Cardiac muscle cell (in vitro differentiated cells and primary cell): ENCODE measurements at regions not wholly inside any gene's neighbourhood (a gene's known extent, or its start where the extent isn't known, plus 50 kb on each side); places are given as distances from the start of the nearest gene placed in this dataset.

Experiments used
- DNase-seq, 2 donors: peaks; one replicate each; pipeline versions ENCODE4 v3.0.0 to v3.0.0-alpha.2; 2010 to 2017; ENCODE audit warnings: low read depth in 1 of 2, low spot score in 1 of 2
- H3K27ac ChIP-seq: fragments of 200-600 bp; sonication (generic); 2 replicates; pipeline ENCODE4 v1.5.1; 2016
- H3K27me3 ChIP-seq: fragments of 200-600 bp; sonication (generic); 2 replicates; pipeline ENCODE4 v1.6.0; 2016; ENCODE audit warnings: control low read depth
- H3K36me3 ChIP-seq: fragments of 200-600 bp; sonication (generic); 2 replicates; pipeline ENCODE4 v1.5.1; 2016; ENCODE audit warnings: control low read depth
- H3K4me1 ChIP-seq: fragments of 200-600 bp; sonication (generic); 2 replicates; pipeline ENCODE4 v1.8.1; 2017; ENCODE audit warnings: low read depth, mild to moderate bottlenecking, mixed run types
- H3K4me3 ChIP-seq: fragments of 200-600 bp; sonication (generic); 2 replicates; pipeline ENCODE4 v1.5.1; 2016; ENCODE audit warnings: mild to moderate bottlenecking
- H3K9me3 ChIP-seq: fragments of 200-600 bp; sonication (generic); 2 replicates; pipeline ENCODE4 v1.5.1; 2017; ENCODE audit warnings: low read depth, mild to moderate bottlenecking, control low read depth
- TF ChIP-seq, protein P1 (sequence below): IDR thresholded peaks from 2 replicates; pipeline ENCODE4 v1.5.1; 2012; ENCODE audit warnings: low read depth, mild to moderate bottlenecking, low read length

GRCh38 chr2:181307203-181307991, 149.8 kb upstream of the ITGA4 start:
- TF ChIP-seq, protein P1, sequence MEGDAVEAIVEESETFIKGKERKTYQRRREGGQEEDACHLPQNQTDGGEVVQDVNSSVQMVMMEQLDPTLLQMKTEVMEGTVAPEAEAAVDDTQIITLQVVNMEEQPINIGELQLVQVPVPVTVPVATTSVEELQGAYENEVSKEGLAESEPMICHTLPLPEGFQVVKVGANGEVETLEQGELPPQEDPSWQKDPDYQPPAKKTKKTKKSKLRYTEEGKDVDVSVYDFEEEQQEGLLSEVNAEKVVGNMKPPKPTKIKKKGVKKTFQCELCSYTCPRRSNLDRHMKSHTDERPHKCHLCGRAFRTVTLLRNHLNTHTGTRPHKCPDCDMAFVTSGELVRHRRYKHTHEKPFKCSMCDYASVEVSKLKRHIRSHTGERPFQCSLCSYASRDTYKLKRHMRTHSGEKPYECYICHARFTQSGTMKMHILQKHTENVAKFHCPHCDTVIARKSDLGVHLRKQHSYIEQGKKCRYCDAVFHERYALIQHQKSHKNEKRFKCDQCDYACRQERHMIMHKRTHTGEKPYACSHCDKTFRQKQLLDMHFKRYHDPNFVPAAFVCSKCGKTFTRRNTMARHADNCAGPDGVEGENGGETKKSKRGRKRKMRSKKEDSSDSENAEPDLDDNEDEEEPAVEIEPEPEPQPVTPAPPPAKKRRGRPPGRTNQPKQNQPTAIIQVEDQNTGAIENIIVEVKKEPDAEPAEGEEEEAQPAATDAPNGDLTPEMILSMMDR = no peak
- no peak overlapping the region for H3K4me3 ChIP-seq
- DNase-seq = no peak
- H3K27ac ChIP-seq = no peak overlapping the region
- H3K9me3 ChIP-seq = no peaks in the 10 kb centered on the region
- no peaks in the 10 kb centered on the region for H3K27me3 ChIP-seq
- no peaks in the 10 kb centered on the region for H3K36me3 ChIP-seq
- H3K4me1 ChIP-seq = peaks cover 5% of the 10 kb centered on the region

DNA sequence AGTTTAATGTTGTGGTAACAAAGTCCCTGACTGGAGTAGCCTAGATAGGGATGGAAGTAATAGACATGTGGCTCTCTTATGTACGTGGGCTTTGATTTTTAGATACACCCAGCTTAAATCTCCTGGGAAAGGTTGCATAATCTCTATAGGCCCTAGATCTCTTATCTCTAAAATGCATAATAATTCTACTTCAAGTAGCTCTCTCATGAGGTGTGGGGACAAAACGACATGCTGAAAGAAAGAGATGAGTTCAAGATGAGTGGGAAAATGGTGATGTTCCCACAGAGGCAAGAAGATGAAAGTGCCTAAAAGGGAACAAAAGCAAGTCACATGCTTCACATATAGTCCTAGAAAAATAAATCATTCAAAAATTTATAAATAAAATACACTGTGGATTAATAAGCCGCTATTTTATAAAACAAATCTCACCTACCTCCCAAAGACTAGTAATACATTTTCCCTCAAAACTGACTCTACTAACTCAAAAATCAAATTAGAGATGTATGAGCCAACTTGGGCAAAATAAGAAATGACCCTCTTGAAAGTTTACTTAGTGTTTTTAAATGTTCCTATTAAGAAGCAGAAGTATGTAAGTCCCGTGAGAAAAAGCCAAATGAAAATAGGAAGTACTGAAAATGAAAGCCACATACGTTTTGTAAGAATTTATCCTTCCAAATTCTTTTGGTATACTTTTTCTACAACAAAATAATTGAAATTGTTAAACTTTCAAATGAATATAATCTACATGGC, 148.2 kb upstream of the ITGA4 start:
- no peaks in the 10 kb centered on the region for H3K9me3 ChIP-seq
- H3K4me1 ChIP-seq = peaks cover 5% of the 10 kb centered on the region
- H3K27ac ChIP-seq = no peak overlapping the region
- no peaks in the 10 kb centered on the region for H3K27me3 ChIP-seq
- no peak overlapping the region for H3K4me3 ChIP-seq
- H3K36me3 ChIP-seq = no peaks in the 10 kb centered on the region
- no peak for DNase-seq
- TF ChIP-seq, protein P1 = no peak

DNA sequence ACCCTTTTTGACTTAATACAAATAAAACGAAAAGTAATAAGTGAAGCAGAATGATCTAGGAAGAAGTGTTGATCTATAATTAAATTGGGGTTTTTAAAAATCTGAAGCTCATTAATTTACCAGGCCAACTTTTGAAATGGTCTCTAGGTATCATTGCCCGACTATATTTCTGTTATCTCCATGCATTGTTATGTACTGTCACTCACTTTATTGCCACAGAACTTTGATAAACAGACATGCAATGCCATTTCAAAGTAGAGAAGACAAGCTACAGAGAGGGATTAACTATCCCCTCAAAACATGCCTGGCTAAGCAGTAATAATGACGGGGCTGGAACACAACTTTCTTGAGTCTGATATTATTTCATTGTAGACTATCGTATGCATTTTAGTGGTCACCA, 147.6 kb upstream of the ITGA4 start:
- H3K9me3 ChIP-seq = no peaks in the 10 kb centered on the region
- no peaks in the 10 kb centered on the region for H3K27me3 ChIP-seq
- H3K4me1 ChIP-seq = peaks cover 5% of the 10 kb centered on the region
- DNase-seq = no peak
- H3K36me3 ChIP-seq = no peaks in the 10 kb centered on the region
- H3K27ac ChIP-seq = no peak overlapping the region
- no peak overlapping the region for H3K4me3 ChIP-seq
- TF ChIP-seq, protein P1 = no peak

- TF ChIP-seq, protein P1 = no peak
- H3K4me3 ChIP-seq = no peak overlapping the region
- no peak overlapping the region for H3K27ac ChIP-seq
- peaks cover 2% of the 10 kb centered on the region for H3K4me1 ChIP-seq
- H3K9me3 ChIP-seq = no peaks in the 10 kb centered on the region
- no peaks in the 10 kb centered on the region for H3K36me3 ChIP-seq
- DNase-seq = no peak
- no peaks in the 10 kb centered on the region for H3K27me3 ChIP-seq
These were observed 146.2 kb upstream of the ITGA4 start for GRCh38 chr2:181310967-181311366.

- Histone ChIP-seq H3K27ac (no peak overlapping the region), H3K4me3 (no peak overlapping the region), H3K4me1 (no peaks in the 10 kb centered on the region), H3K36me3 (no peaks in the 10 kb centered on the region), H3K27me3 (no peaks in the 10 kb centered on the region), H3K9me3 (no peaks in the 10 kb centered on the region)
- DNase-seq = no peak
- TF ChIP-seq, protein P1 = no peak
These were observed 145.3 kb upstream of the ITGA4 start for GRCh38 chr2:181311837-181312236.
